Keratinocyte (primary cell): ENCODE measurements at regions not wholly inside any gene's neighbourhood (a gene's known extent, or its start where the extent isn't known, plus 50 kb on each side); places are given as distances from the start of the nearest gene placed in this dataset.

Source experiments
- DNase-seq: peaks from one replicate; pipeline ENCODE4 v3.0.0-alpha.2; 2011; ENCODE audit warnings: low read depth, missing footprints, low spot score
- FAIRE-seq: peaks from 2 replicates; lab custom pipeline; 2011; peaks lifted over from hg19 to GRCh38; lab: Jason Lieb, UNC
- H2AFZ ChIP-seq: 2 replicates; pipeline ENCODE4 v1.6.0; 2012; ENCODE audit warnings: low read length, control low read depth, inconsistent platforms; ENCODE audit not compliant: control insufficient read depth
- H3K27ac ChIP-seq: 2 replicates; pipeline ENCODE4 v1.5.1; 2011; ENCODE audit warnings: low read length; ENCODE audit not compliant: control insufficient read depth, insufficient read depth
- H3K27me3 ChIP-seq: 3 replicates; pipeline ENCODE4 v1.6.0; 2011; ENCODE audit warnings: low read length; ENCODE audit not compliant: control insufficient read depth, insufficient read depth; ENCODE audit errors: extremely low read depth
- H3K36me3 ChIP-seq, 2 experiments: 2 replicates in 1 of 2; 3 replicates in 1 of 2; pipeline ENCODE4 v1.5.1; 2011; ENCODE audit warnings: low read length in 2 of 2, mild to moderate bottlenecking in 1 of 2; ENCODE audit not compliant: control insufficient read depth in 2 of 2, insufficient read depth in 2 of 2; ENCODE audit errors: extremely low read depth in 1 of 2
- H3K4me1 ChIP-seq: 3 replicates; pipeline ENCODE4 v1.5.1; 2011; ENCODE audit warnings: low read length; ENCODE audit not compliant: control insufficient read depth, insufficient read depth; ENCODE audit errors: extremely low read depth
- H3K4me2 ChIP-seq: 3 replicates; pipeline ENCODE4 v1.6.0; 2011; ENCODE audit warnings: low read depth, low read length; ENCODE audit not compliant: control insufficient read depth, insufficient read depth; ENCODE audit errors: extremely low read depth
- H3K4me3 ChIP-seq, 3 experiments: fragments of 200-600 bp in 1 of 3; sonication (generic) in 1 of 3; 2 replicates in 2 of 3; 3 replicates in 1 of 3; pipeline ENCODE4 v1.5.1; 2011 to 2016; ENCODE audit warnings: low read length in 3 of 3, mild to moderate bottlenecking in 3 of 3, control low read depth in 2 of 3, inconsistent platforms in 1 of 3, low read depth in 1 of 3, mixed read lengths in 1 of 3, mixed run types in 1 of 3, moderate library complexity in 1 of 3; ENCODE audit not compliant: control insufficient read depth in 2 of 3, insufficient read depth in 2 of 3; ENCODE audit errors: extremely low read depth in 1 of 3
- H3K79me2 ChIP-seq: 2 replicates; pipeline ENCODE4 v1.6.0; 2012; ENCODE audit warnings: low read length; ENCODE audit not compliant: control insufficient read depth, insufficient read depth
- H3K9ac ChIP-seq: 3 replicates; pipeline ENCODE4 v1.6.0; 2011; ENCODE audit warnings: low read length; ENCODE audit not compliant: control insufficient read depth, insufficient read depth; ENCODE audit errors: extremely low read depth
- H3K9me1 ChIP-seq: 3 replicates; pipeline ENCODE4 v1.6.0; 2011; ENCODE audit warnings: low read length; ENCODE audit not compliant: control insufficient read depth, insufficient read depth; ENCODE audit errors: extremely low read depth
- H3K9me3 ChIP-seq: 2 replicates; pipeline ENCODE4 v1.5.1; 2012; ENCODE audit warnings: low read depth, low read length; ENCODE audit not compliant: control insufficient read depth
- H4K20me1 ChIP-seq: 3 replicates; pipeline ENCODE4 v1.6.0; 2011; ENCODE audit warnings: low read length; ENCODE audit not compliant: control insufficient read depth, insufficient read depth; ENCODE audit errors: extremely low read depth
- EZH2 ChIP-seq: IDR thresholded peaks from one replicate; pipeline ENCODE4 v1.6.1; 2012; ENCODE audit warnings: inconsistent platforms, mild to moderate bottlenecking, low read length, moderate library complexity
- dilution Hi-C: fragments of 300-500 bp; cut with MboI; formaldehyde crosslinking; loops from one replicate; pipeline ENCODE4 v1.7.0; 2020; ENCODE audit warnings: low sequenced_read_pairs; ENCODE audit not compliant: extremely low pct_ligation_motif_present
- TF ChIP-seq, protein P1 (sequence below), 3 experiments: IDR thresholded peaks in 1 of 3; conservative IDR thresholded peaks in 1 of 3; optimal IDR thresholded peaks in 1 of 3; 2 replicates in 2 of 3; 3 replicates in 1 of 3; pipeline versions ENCODE3 to v1.5.1; 2011; ENCODE audit warnings: low read length in 3 of 3, mild to moderate bottlenecking in 3 of 3, moderate library complexity in 2 of 3, control low read depth in 1 of 3, inconsistent platforms in 1 of 3; ENCODE audit not compliant: insufficient read depth in 2 of 3; ENCODE audit errors: extremely low read depth in 1 of 3

DNA sequence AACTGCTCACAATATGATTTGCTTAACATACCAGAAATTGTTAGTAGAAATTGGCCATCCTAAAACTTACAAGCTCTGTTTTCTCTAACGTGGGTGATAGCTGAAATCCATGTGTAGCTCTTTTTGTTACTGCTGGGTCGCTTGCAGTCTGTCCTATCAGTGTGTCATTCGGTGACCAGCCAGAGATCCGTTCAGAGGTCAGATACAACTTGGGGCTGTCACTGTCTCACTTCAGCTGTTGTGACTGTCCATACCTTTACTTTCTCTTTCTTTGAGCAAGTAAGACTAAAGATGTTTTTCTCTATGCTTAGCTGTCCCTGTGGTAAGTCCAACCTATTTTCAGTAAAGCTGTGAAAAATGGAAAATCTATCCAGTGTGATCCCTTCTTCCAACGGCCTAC lies 282.9 kb upstream of the KCNH7 start:
- FAIRE-seq, result no peak
- TF ChIP-seq EZH2, result no peak
- TF ChIP-seq, protein P1, sequence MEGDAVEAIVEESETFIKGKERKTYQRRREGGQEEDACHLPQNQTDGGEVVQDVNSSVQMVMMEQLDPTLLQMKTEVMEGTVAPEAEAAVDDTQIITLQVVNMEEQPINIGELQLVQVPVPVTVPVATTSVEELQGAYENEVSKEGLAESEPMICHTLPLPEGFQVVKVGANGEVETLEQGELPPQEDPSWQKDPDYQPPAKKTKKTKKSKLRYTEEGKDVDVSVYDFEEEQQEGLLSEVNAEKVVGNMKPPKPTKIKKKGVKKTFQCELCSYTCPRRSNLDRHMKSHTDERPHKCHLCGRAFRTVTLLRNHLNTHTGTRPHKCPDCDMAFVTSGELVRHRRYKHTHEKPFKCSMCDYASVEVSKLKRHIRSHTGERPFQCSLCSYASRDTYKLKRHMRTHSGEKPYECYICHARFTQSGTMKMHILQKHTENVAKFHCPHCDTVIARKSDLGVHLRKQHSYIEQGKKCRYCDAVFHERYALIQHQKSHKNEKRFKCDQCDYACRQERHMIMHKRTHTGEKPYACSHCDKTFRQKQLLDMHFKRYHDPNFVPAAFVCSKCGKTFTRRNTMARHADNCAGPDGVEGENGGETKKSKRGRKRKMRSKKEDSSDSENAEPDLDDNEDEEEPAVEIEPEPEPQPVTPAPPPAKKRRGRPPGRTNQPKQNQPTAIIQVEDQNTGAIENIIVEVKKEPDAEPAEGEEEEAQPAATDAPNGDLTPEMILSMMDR (optimal IDR thresholded peaks at IDR 0.05 in 1 of 3, IDR thresholded peaks at IDR 0.05 in 1 of 3, conservative IDR thresholded peaks at IDR 0.05 in 1 of 3; ENCODE audit: extremely low read depth in 1 of 3, insufficient read depth in 2 of 3, low read length in 3 of 3), result no peak
- no peaks in the 10 kb centered on the region for H3K79me2 ChIP-seq

DNA sequence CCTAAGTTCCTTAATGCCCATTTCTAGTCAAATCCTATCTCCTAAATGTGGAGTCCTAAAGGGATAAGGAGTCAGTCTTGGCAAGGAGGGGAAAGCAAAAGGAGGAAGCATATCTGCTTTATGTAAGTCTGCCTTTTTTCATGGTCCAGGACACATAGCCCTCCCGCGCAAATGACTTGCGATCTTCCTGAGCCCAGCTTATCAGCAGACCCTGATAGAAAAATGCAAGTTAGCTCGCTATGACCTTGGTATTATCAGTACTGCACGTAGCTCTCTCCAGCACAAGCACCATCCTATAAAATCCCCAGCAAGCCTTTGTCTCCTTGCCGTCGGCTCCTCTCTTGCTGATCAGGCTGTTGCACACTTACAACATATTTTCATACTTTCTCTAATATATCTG lies 281.4 kb upstream of the KCNH7 start:
- no peak overlapping the region for H3K9ac ChIP-seq
- no peaks in the 10 kb centered on the region for H4K20me1 ChIP-seq
- no peak overlapping the region for H3K27ac ChIP-seq
- no peak overlapping the region for H2AFZ ChIP-seq
- H3K27me3 ChIP-seq, result no peaks in the 10 kb centered on the region
- H3K4me2 ChIP-seq, result no peak overlapping the region
- FAIRE-seq, result no peak
- dilution Hi-C loops, result no loop called here
- H3K9me3 ChIP-seq, result no peaks in the 10 kb centered on the region
- no peaks in the 10 kb centered on the region for H3K79me2 ChIP-seq
- no peak overlapping the region for H3K4me3 ChIP-seq
- H3K9me1 ChIP-seq, result no peaks in the 10 kb centered on the region
- no peaks in the 10 kb centered on the region for H3K36me3 ChIP-seq
- TF ChIP-seq, protein P1 (optimal IDR thresholded peaks at IDR 0.05 in 1 of 3, IDR thresholded peaks at IDR 0.05 in 1 of 3, conservative IDR thresholded peaks at IDR 0.05 in 1 of 3; ENCODE audit: extremely low read depth in 1 of 3, insufficient read depth in 2 of 3, low read length in 3 of 3), result no peak
- TF ChIP-seq EZH2, result no peak
- no peak for DNase-seq
- no peaks in the 10 kb centered on the region for H3K4me1 ChIP-seq

More for the DNA sequence above, 282.9 kb upstream of the KCNH7 start:
- Histone ChIP-seq H2AFZ (no peak overlapping the region), H3K9me3 (no peaks in the 10 kb centered on the region), H3K9me1 (no peaks in the 10 kb centered on the region), H3K27me3 (no peaks in the 10 kb centered on the region), H3K9ac (no peak overlapping the region), H3K27ac (no peak overlapping the region), H3K4me1 (no peaks in the 10 kb centered on the region), H4K20me1 (no peaks in the 10 kb centered on the region), H3K36me3 (no peaks in the 10 kb centered on the region), H3K4me3 (no peak overlapping the region), H3K4me2 (no peak overlapping the region)
- DNase-seq, result no peak
- dilution Hi-C loops, result no loop called here
